ENCODE measurements at regions not wholly inside any gene's neighbourhood (a gene's known extent, or its start where the extent isn't known, plus 50 kb on each side); places are given as distances from the start of the nearest gene placed in this dataset.

- TF ChIP-seq CTCF (IDR thresholded peaks at IDR 0.05; ENCODE audit: control extremely low read depth in 1 of 3, insufficient read depth in 1 of 3, low read depth in 1 of 3, low read length in 3 of 3): no peak
- TF ChIP-seq EGR1 (IDR thresholded peaks at IDR 0.05; ENCODE audit: borderline replicate concordance, low read depth, low read length): no peak
- TF ChIP-seq SUZ12 (IDR thresholded peaks at IDR 0.05; ENCODE audit: low read length): no peak
- no peak for TF ChIP-seq SP1 (IDR thresholded peaks at IDR 0.05; ENCODE audit: low read depth, low read length)
Observed at GRCh38 chr5:99019254-99019653, 90.4 kb upstream of the CHD1 start.

Data from H1 (cell line).